ENCODE measurements at regions not wholly inside any gene's neighbourhood (a gene's known extent, or its start where the extent isn't known, plus 50 kb on each side); places are given as distances from the start of the nearest gene placed in this dataset.

DNA sequence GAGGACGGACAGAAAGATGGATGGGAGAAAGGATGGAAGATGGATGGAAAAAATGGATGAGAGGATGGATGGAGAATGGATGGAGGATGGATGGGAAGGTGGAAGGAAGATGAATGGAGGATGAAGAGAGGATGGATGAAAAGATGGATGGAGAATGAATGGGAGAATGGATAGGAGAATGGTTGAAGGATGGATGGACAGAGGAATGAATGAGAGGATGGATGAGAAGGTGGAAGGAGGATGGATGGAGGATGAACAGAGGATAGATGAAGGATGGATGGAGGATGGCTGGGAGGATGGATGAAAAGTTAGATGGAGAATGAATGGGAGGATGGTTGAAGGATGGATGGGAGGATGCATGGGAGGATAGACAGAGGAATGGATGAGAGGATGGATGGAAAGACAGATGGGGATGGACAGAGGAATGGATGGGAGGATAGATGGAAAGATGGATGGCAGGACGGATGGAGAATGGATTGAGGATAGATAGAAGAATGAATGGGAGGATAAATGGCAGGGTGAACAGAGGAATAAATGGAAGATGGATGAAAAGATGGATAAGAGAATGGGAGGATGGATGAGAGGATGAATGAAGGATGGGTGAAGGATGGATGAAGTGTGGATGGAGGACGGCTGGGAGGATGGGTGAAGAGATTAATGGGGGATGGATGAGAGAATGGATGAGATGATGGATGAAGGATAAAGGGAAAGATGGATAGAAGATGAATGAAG lies 217.7 kb upstream of the IER5L start:
- 77% methylated on average over 3 of the region's 3 CpGs for WGBS

GRCh38 chr9:129394886-129395279 lies 216.8 kb upstream of the IER5L start:
- H3K36me3 ChIP-seq (ENCODE audit: control insufficient read depth in 1 of 2, insufficient read depth in 2 of 2, low read depth in 1 of 2, low read length in 2 of 2) = no peaks in the 10 kb centered on the region
- H3K18ac ChIP-seq (ENCODE audit: low read depth in 1 of 2, low read length in 2 of 2) = no peak overlapping the region
- no peak overlapping the region for H4K8ac ChIP-seq (ENCODE audit: low read length)
- H2BK15ac ChIP-seq (ENCODE audit: low read depth, poor library complexity, severe bottlenecking) = no peak overlapping the region
- H3K79me1 ChIP-seq (replicated peaks; ENCODE audit: low read length, poor library complexity, severe bottlenecking) = no peaks in the 10 kb centered on the region
- no peak overlapping the region for H4K91ac ChIP-seq (ENCODE audit: low read length)
- H3K4ac ChIP-seq (ENCODE audit: low read depth in 1 of 2, low read length in 2 of 2) = no peak overlapping the region
- no peaks in the 10 kb centered on the region for H3K4me1 ChIP-seq (ENCODE audit: control insufficient read depth, insufficient read depth, low read depth, low read length)
- H2AK5ac ChIP-seq (ENCODE audit: low read length, severe bottlenecking) = no peak overlapping the region
- H3K4me2 ChIP-seq (ENCODE audit: low read length, poor library complexity, severe bottlenecking) = no peak overlapping the region
- no peak overlapping the region for H2AFZ ChIP-seq (ENCODE audit: low read depth, low read length)
- no peak overlapping the region for H2BK5ac ChIP-seq (ENCODE audit: low read depth, low read length, poor library complexity, severe bottlenecking)
- H3K23ac ChIP-seq (ENCODE audit: low read length in 2 of 2) = no peak overlapping the region
- no peak overlapping the region for H3K14ac ChIP-seq (ENCODE audit: low read length in 2 of 2)
- no peak overlapping the region for H2BK12ac ChIP-seq (ENCODE audit: low read length in 2 of 2)
- H3K9me3 ChIP-seq (ENCODE audit: control insufficient read depth, low read length) = peaks cover 16% of the 10 kb centered on the region
- no peak overlapping the region for H3K27ac ChIP-seq (ENCODE audit: low read length, poor library complexity, severe bottlenecking)
- H3K27me3 ChIP-seq (ENCODE audit: control insufficient read depth in 1 of 2, insufficient read depth in 1 of 2, low read length in 2 of 2) = peaks cover 14 to 33% of the 10 kb centered on the region in 2 experiments
- H2BK120ac ChIP-seq (ENCODE audit: low read depth, low read length) = no peak overlapping the region
- 90% methylated on average over 3 of the region's 3 CpGs for WGBS
- no peak overlapping the region for H3K4me3 ChIP-seq (ENCODE audit: insufficient read depth in 1 of 2, low read depth in 1 of 2, low read length in 2 of 2)
- no peak for DNase-seq
- no peak overlapping the region for H3K9ac ChIP-seq (ENCODE audit: low read length)

More for the DNA sequence above, 217.7 kb upstream of the IER5L start:
- Histone ChIP-seq H3K4me1 (ENCODE audit: control insufficient read depth, insufficient read depth, low read depth, low read length) (peaks cover 1% of the 10 kb centered on the region), H3K4ac (ENCODE audit: low read depth in 1 of 2, low read length in 2 of 2) (no peak overlapping the region), H3K23ac (ENCODE audit: low read length in 2 of 2) (no peak overlapping the region), H3K36me3 (ENCODE audit: control insufficient read depth in 1 of 2, insufficient read depth in 2 of 2, low read depth in 1 of 2, low read length in 2 of 2) (no peaks in the 10 kb centered on the region), H3K27ac (ENCODE audit: low read length, poor library complexity, severe bottlenecking) (no peak overlapping the region), H3K4me3 (ENCODE audit: insufficient read depth in 1 of 2, low read depth in 1 of 2, low read length in 2 of 2) (no peak overlapping the region), H4K91ac (ENCODE audit: low read length) (no peak overlapping the region), H2BK15ac (ENCODE audit: low read depth, poor library complexity, severe bottlenecking) (no peak overlapping the region), H3K9ac (ENCODE audit: low read length) (no peak overlapping the region), H3K79me1 (replicated peaks; ENCODE audit: low read length, poor library complexity, severe bottlenecking) (no peaks in the 10 kb centered on the region), H2BK120ac (ENCODE audit: low read depth, low read length) (no peak overlapping the region), H2BK12ac (ENCODE audit: low read length in 2 of 2) (no peak overlapping the region), H4K8ac (ENCODE audit: low read length) (no peak overlapping the region), H3K9me3 (ENCODE audit: control insufficient read depth, low read length) (peaks cover 16% of the 10 kb centered on the region), H3K14ac (ENCODE audit: low read length in 2 of 2) (no peak overlapping the region), H3K18ac (ENCODE audit: low read depth in 1 of 2, low read length in 2 of 2) (no peak overlapping the region), H2AFZ (ENCODE audit: low read depth, low read length) (no peak overlapping the region), H3K4me2 (ENCODE audit: low read length, poor library complexity, severe bottlenecking) (no peak overlapping the region), H3K27me3 (ENCODE audit: control insufficient read depth in 1 of 2, insufficient read depth in 1 of 2, low read length in 2 of 2) (peaks cover 14 to 33% of the 10 kb centered on the region in 2 experiments), H2BK5ac (ENCODE audit: low read depth, low read length, poor library complexity, severe bottlenecking) (no peak overlapping the region), H2AK5ac (ENCODE audit: low read length, severe bottlenecking) (no peak overlapping the region)
- no peak for DNase-seq

GRCh38 chr9:129394061-129394885 lies 216.2 kb upstream of the IER5L start:
- no peak overlapping the region for H3K4me2 ChIP-seq (ENCODE audit: low read length, poor library complexity, severe bottlenecking)
- no peak overlapping the region for H3K23ac ChIP-seq (ENCODE audit: low read length in 2 of 2)
- H2BK5ac ChIP-seq (ENCODE audit: low read depth, low read length, poor library complexity, severe bottlenecking) = no peak overlapping the region
- H3K4me1 ChIP-seq (ENCODE audit: control insufficient read depth, insufficient read depth, low read depth, low read length) = no peaks in the 10 kb centered on the region
- no peak overlapping the region for H2AK5ac ChIP-seq (ENCODE audit: low read length, severe bottlenecking)
- H4K91ac ChIP-seq (ENCODE audit: low read length) = no peak overlapping the region
- H3K79me1 ChIP-seq (replicated peaks; ENCODE audit: low read length, poor library complexity, severe bottlenecking) = no peaks in the 10 kb centered on the region
- no peak overlapping the region for H3K4me3 ChIP-seq (ENCODE audit: insufficient read depth in 1 of 2, low read depth in 1 of 2, low read length in 2 of 2)
- H3K27me3 ChIP-seq (ENCODE audit: control insufficient read depth in 1 of 2, insufficient read depth in 1 of 2, low read length in 2 of 2) = peaks cover 14 to 33% of the 10 kb centered on the region in 2 experiments
- H3K9ac ChIP-seq (ENCODE audit: low read length) = no peak overlapping the region
- no peak overlapping the region for H2AFZ ChIP-seq (ENCODE audit: low read depth, low read length)
- no peak for DNase-seq
- no peak overlapping the region for H2BK12ac ChIP-seq (ENCODE audit: low read length in 2 of 2)
- H3K9me3 ChIP-seq (ENCODE audit: control insufficient read depth, low read length) = peaks cover 16% of the 10 kb centered on the region
- no peak overlapping the region for H3K4ac ChIP-seq (ENCODE audit: low read depth in 1 of 2, low read length in 2 of 2)
- no peak overlapping the region for H2BK120ac ChIP-seq (ENCODE audit: low read depth, low read length)
- H3K14ac ChIP-seq (ENCODE audit: low read length in 2 of 2) = no peak overlapping the region
- H3K36me3 ChIP-seq (ENCODE audit: control insufficient read depth in 1 of 2, insufficient read depth in 2 of 2, low read depth in 1 of 2, low read length in 2 of 2) = no peaks in the 10 kb centered on the region
- H3K18ac ChIP-seq (ENCODE audit: low read depth in 1 of 2, low read length in 2 of 2) = no peak overlapping the region
- no peak overlapping the region for H4K8ac ChIP-seq (ENCODE audit: low read length)
- 84% methylated on average over 25 of the region's 25 CpGs for WGBS
- no peak overlapping the region for H2BK15ac ChIP-seq (ENCODE audit: low read depth, poor library complexity, severe bottlenecking)
- H3K27ac ChIP-seq (ENCODE audit: low read length, poor library complexity, severe bottlenecking) = no peak overlapping the region

GRCh38 chr9:129393064-129393463 lies 215.0 kb upstream of the IER5L start:
- Histone ChIP-seq H3K27me3 (ENCODE audit: control insufficient read depth in 1 of 2, insufficient read depth in 1 of 2, low read length in 2 of 2) (peaks cover 14 to 33% of the 10 kb centered on the region in 2 experiments), H4K91ac (ENCODE audit: low read length) (no peak overlapping the region), H3K9me3 (ENCODE audit: control insufficient read depth, low read length) (peaks cover 16% of the 10 kb centered on the region), H3K4ac (ENCODE audit: low read depth in 1 of 2, low read length in 2 of 2) (no peak overlapping the region), H2BK120ac (ENCODE audit: low read depth, low read length) (no peak overlapping the region), H2AK5ac (ENCODE audit: low read length, severe bottlenecking) (no peak overlapping the region), H3K4me1 (ENCODE audit: control insufficient read depth, insufficient read depth, low read depth, low read length) (no peaks in the 10 kb centered on the region), H2AFZ (ENCODE audit: low read depth, low read length) (no peak overlapping the region), H3K4me2 (ENCODE audit: low read length, poor library complexity, severe bottlenecking) (no peak overlapping the region), H2BK15ac (ENCODE audit: low read depth, poor library complexity, severe bottlenecking) (no peak overlapping the region), H3K79me1 (replicated peaks; ENCODE audit: low read length, poor library complexity, severe bottlenecking) (no peaks in the 10 kb centered on the region), H3K23ac (ENCODE audit: low read length in 2 of 2) (no peak overlapping the region), H3K36me3 (ENCODE audit: control insufficient read depth in 1 of 2, insufficient read depth in 2 of 2, low read depth in 1 of 2, low read length in 2 of 2) (no peaks in the 10 kb centered on the region), H4K8ac (ENCODE audit: low read length) (no peak overlapping the region), H3K9ac (ENCODE audit: low read length) (no peak overlapping the region), H2BK12ac (ENCODE audit: low read length in 2 of 2) (no peak overlapping the region), H3K4me3 (ENCODE audit: insufficient read depth in 1 of 2, low read depth in 1 of 2, low read length in 2 of 2) (no peak overlapping the region), H3K18ac (ENCODE audit: low read depth in 1 of 2, low read length in 2 of 2) (no peak overlapping the region), H3K27ac (ENCODE audit: low read length, poor library complexity, severe bottlenecking) (no peak overlapping the region), H2BK5ac (ENCODE audit: low read depth, low read length, poor library complexity, severe bottlenecking) (no peak overlapping the region), H3K14ac (ENCODE audit: low read length in 2 of 2) (no peak overlapping the region)
- 87% methylated on average over 5 of the region's 5 CpGs for WGBS
- no peak for DNase-seq

Data from mesenchymal stem cell (in vitro differentiated cells and primary cell).